SK-N-SH treated with all-trans-retinoic acid at 6 μM for 48 hours (cell line): ENCODE measurements at regions not wholly inside any gene's neighbourhood (a gene's known extent, or its start where the extent isn't known, plus 50 kb on each side); places are given as distances from the start of the nearest gene placed in this dataset.

Experiments used
- ATAC-seq: fragments of 200-7000 bp; cut with Tn5 transposase; 3 replicates; pipeline ENCODE4 v1.9.1; 2020; ENCODE audit warnings: mild to moderate bottlenecking, moderate library complexity
- BACH2 ChIP-seq: fragments of 250-450 bp; sonication (Bioruptor Pico); IDR thresholded peaks from 2 replicates; pipeline ENCODE4 v1.9.0; 2021; ENCODE audit warnings: mild to moderate bottlenecking, borderline replicate concordance
- ESRRG ChIP-seq: fragments of 250-450 bp; sonication (Bioruptor Pico); IDR thresholded peaks from 2 replicates; pipeline ENCODE4 v1.6.1; 2021; ENCODE audit warnings: mild to moderate bottlenecking
- GLIS3 ChIP-seq: fragments of 250-450 bp; sonication (Bioruptor Pico); IDR thresholded peaks from 2 replicates; pipeline ENCODE4 v1.5.0; 2020; ENCODE audit warnings: mild to moderate bottlenecking, moderate library complexity
- ISL1 ChIP-seq: fragments of 250-450 bp; sonication (Bioruptor Pico); IDR thresholded peaks from 2 replicates; pipeline ENCODE4 v2.1.2; 2022; ENCODE audit warnings: mild to moderate bottlenecking, moderate library complexity
- OSR1 ChIP-seq: fragments of 250-450 bp; sonication (Bioruptor Pico); IDR thresholded peaks from 2 replicates; pipeline ENCODE4 v1.8.0; 2022; ENCODE audit warnings: moderate library complexity, mild to moderate bottlenecking, inconsistent platforms
- POU6F1 ChIP-seq: fragments of 250-450 bp; sonication (Bioruptor Pico); IDR thresholded peaks from 2 replicates; pipeline ENCODE4 v1.8.0; 2021; ENCODE audit warnings: low read depth, mild to moderate bottlenecking, moderate library complexity, borderline replicate concordance
- PPARA ChIP-seq: fragments of 250-450 bp; sonication (Bioruptor Pico); IDR thresholded peaks from 2 replicates; pipeline ENCODE4 v1.5.0; 2020; ENCODE audit warnings: mild to moderate bottlenecking, borderline replicate concordance
- RARB ChIP-seq: fragments of 250-450 bp; sonication (Bioruptor Pico); IDR thresholded peaks from 2 replicates; pipeline ENCODE4 v1.8.0; 2021; ENCODE audit warnings: mild to moderate bottlenecking, moderate library complexity
- SNAI2 ChIP-seq: fragments of 250-450 bp; sonication (Bioruptor Pico); IDR thresholded peaks from 2 replicates; pipeline ENCODE4 v1.5.0; 2020; ENCODE audit warnings: mild to moderate bottlenecking, moderate library complexity
- TCF4 ChIP-seq: fragments of 250-450 bp; sonication (Bioruptor Pico); IDR thresholded peaks from 2 replicates; pipeline ENCODE4 v1.8.0; 2021; ENCODE audit warnings: mild to moderate bottlenecking, moderate library complexity, borderline replicate concordance
- TOX ChIP-seq: fragments of 250-450 bp; sonication (Bioruptor Pico); IDR thresholded peaks from 2 replicates; pipeline ENCODE4 v1.8.0; 2021; ENCODE audit warnings: mild to moderate bottlenecking, moderate library complexity, borderline replicate concordance
- ZC3H10 ChIP-seq: fragments of 250-450 bp; sonication (Bioruptor Pico); IDR thresholded peaks from 2 replicates; pipeline ENCODE4 v1.5.1; 2021; ENCODE audit warnings: mild to moderate bottlenecking, moderate library complexity
- ZFP3 ChIP-seq: fragments of 250-450 bp; sonication (Bioruptor Pico); IDR thresholded peaks from 2 replicates; pipeline ENCODE4 v1.5.0; 2020; ENCODE audit warnings: mild to moderate bottlenecking, moderate library complexity
- ZFP30 ChIP-seq: fragments of 450-650 bp; formaldehyde crosslinking; IDR thresholded peaks from 2 replicates; pipeline ENCODE4 v1.5.0; 2022; ENCODE audit warnings: mild to moderate bottlenecking, moderate library complexity
- ZNF565 ChIP-seq: fragments of 450-650 bp; formaldehyde crosslinking; conservative IDR thresholded peaks from 2 replicates; pipeline ENCODE4 v1.5.0; 2020; ENCODE audit warnings: low read depth, mild to moderate bottlenecking, moderate library complexity
- ZNF70 ChIP-seq: fragments of 450-650 bp; formaldehyde crosslinking; IDR thresholded peaks from 2 replicates; pipeline ENCODE4 v1.5.0; 2020; ENCODE audit warnings: mild to moderate bottlenecking, moderate library complexity
- ZNF8 ChIP-seq: fragments of 450-650 bp; formaldehyde crosslinking; IDR thresholded peaks from 2 replicates; pipeline ENCODE4 v1.5.0; 2020; ENCODE audit warnings: mild to moderate bottlenecking, moderate library complexity
- TF ChIP-seq, protein P1 (sequence below): fragments of 250-450 bp; sonication (Bioruptor Pico); IDR thresholded peaks from 2 replicates; pipeline ENCODE4 v1.8.0; 2020; ENCODE audit warnings: mild to moderate bottlenecking, moderate library complexity, borderline replicate concordance
- TF ChIP-seq, protein P2 (sequence below): fragments of 250-450 bp; sonication (Bioruptor Pico); IDR thresholded peaks from 2 replicates; pipeline ENCODE4 v1.5.1; 2021; ENCODE audit warnings: mild to moderate bottlenecking, moderate library complexity
- TF ChIP-seq, protein P3 (sequence below): fragments of 250-450 bp; sonication (Bioruptor Pico); IDR thresholded peaks from 2 replicates; pipeline ENCODE4 v1.5.1; 2020; ENCODE audit warnings: low read depth, mild to moderate bottlenecking, moderate library complexity

GRCh38 chr2:36074008-36074407 is 281.6 kb upstream of the CRIM1 start:
- TF ChIP-seq SNAI2 (CRISPR knock-in tag): no peak
- TF ChIP-seq TCF4 (CRISPR knock-in tag): no peak
- no peak for TF ChIP-seq OSR1 (CRISPR knock-in tag)
- no peak for TF ChIP-seq ZNF8
- TF ChIP-seq ISL1 (CRISPR knock-in tag): no peak
- ATAC-seq: no peak

GRCh38 chr2:36071698-36072097 is 283.9 kb upstream of the CRIM1 start:
- no peak for ATAC-seq
- TF ChIP-seq ZNF565 (CRISPR knock-in tag) (no peak), RARB (CRISPR knock-in tag) (no peak), PPARA (CRISPR knock-in tag) (no peak), ESRRG (CRISPR knock-in tag) (no peak), SNAI2 (CRISPR knock-in tag) (no peak), GLIS3 (CRISPR knock-in tag) (no peak), ZC3H10 (no peak), ISL1 (CRISPR knock-in tag) (no peak)
- TF ChIP-seq, protein P1, sequence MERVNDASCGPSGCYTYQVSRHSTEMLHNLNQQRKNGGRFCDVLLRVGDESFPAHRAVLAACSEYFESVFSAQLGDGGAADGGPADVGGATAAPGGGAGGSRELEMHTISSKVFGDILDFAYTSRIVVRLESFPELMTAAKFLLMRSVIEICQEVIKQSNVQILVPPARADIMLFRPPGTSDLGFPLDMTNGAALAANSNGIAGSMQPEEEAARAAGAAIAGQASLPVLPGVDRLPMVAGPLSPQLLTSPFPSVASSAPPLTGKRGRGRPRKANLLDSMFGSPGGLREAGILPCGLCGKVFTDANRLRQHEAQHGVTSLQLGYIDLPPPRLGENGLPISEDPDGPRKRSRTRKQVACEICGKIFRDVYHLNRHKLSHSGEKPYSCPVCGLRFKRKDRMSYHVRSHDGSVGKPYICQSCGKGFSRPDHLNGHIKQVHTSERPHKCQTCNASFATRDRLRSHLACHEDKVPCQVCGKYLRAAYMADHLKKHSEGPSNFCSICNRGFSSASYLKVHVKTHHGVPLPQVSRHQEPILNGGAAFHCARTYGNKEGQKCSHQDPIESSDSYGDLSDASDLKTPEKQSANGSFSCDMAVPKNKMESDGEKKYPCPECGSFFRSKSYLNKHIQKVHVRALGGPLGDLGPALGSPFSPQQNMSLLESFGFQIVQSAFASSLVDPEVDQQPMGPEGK (CRISPR knock-in tag): no peak
- TF ChIP-seq, protein P2, sequence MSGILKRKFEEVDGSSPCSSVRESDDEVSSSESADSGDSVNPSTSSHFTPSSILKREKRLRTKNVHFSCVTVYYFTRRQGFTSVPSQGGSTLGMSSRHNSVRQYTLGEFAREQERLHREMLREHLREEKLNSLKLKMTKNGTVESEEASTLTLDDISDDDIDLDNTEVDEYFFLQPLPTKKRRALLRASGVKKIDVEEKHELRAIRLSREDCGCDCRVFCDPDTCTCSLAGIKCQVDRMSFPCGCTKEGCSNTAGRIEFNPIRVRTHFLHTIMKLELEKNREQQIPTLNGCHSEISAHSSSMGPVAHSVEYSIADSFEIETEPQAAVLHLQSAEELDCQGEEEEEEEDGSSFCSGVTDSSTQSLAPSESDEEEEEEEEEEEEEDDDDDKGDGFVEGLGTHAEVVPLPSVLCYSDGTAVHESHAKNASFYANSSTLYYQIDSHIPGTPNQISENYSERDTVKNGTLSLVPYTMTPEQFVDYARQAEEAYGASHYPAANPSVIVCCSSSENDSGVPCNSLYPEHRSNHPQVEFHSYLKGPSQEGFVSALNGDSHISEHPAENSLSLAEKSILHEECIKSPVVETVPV (CRISPR knock-in tag): no peak
- TF ChIP-seq, all 23 proteins: peak for 0

DNA sequence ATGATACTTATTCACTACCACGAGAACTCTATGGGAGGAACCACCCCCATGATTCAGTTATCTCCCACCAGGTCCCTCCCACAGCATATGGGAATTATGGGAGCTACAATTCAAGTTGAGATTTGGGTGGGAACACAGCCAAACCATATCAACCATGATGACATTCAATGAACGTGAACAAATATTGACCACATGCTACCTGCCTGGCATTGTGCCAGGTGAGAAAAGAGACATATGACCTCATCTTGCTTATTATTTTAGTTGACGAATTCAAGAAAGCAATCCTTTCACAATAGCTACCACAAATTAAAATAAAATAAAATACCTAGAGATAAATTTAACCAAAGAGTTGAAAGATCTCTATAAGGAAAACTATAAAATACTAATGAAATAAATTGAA is 286.5 kb upstream of the CRIM1 start:
- TF ChIP-seq GLIS3 (CRISPR knock-in tag) (no peak), ZNF8 (no peak), BACH2 (CRISPR knock-in tag) (no peak), PPARA (CRISPR knock-in tag) (no peak)
- no peak for ATAC-seq

GRCh38 chr2:36068086-36068485 is 287.5 kb upstream of the CRIM1 start:
- ATAC-seq: no peak
- no peak for TF ChIP-seq GLIS3 (CRISPR knock-in tag)

- no peak for ATAC-seq
- TF ChIP-seq OSR1 (CRISPR knock-in tag) (no peak), BACH2 (CRISPR knock-in tag) (no peak), RARB (CRISPR knock-in tag) (no peak), ZNF565 (CRISPR knock-in tag) (no peak), ZFP30 (CRISPR knock-in tag) (no peak), ZC3H10 (no peak), TCF4 (CRISPR knock-in tag) (no peak)
- TF ChIP-seq, protein P3, sequence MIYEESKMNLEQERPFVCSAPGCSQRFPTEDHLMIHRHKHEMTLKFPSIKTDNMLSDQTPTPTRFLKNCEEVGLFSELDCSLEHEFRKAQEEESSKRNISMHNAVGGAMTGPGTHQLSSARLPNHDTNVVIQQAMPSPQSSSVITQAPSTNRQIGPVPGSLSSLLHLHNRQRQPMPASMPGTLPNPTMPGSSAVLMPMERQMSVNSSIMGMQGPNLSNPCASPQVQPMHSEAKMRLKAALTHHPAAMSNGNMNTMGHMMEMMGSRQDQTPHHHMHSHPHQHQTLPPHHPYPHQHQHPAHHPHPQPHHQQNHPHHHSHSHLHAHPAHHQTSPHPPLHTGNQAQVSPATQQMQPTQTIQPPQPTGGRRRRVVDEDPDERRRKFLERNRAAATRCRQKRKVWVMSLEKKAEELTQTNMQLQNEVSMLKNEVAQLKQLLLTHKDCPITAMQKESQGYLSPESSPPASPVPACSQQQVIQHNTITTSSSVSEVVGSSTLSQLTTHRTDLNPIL: no peak
- TF ChIP-seq, protein P1 (CRISPR knock-in tag): no peak
Measured at GRCh38 chr2:36060133-36060532, 295.4 kb upstream of the CRIM1 start.

DNA sequence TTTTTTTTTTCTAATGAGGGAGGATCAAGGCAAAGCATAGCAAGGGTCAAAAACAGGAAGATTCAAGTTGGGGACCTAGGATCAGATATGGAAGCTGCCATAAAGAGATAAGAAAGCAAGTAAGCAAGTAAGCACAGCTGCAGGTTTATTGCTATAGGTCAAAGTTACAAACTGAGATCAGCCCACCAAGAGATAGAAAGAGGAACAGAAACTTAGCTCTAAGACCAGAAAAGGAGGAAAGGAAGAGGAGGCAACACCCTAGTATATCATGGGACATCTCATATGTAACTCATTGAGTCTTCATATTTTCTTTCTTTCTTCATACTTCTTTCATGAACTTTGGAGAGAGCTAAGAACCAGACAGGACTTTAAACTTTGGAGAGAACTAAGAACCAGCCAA is 295.9 kb upstream of the CRIM1 start:
- no peak for ATAC-seq
- TF ChIP-seq ZNF8 (no peak), PPARA (CRISPR knock-in tag) (no peak), TOX (CRISPR knock-in tag) (no peak), ZNF70 (CRISPR knock-in tag) (no peak), POU6F1 (CRISPR knock-in tag) (no peak), GLIS3 (CRISPR knock-in tag) (no peak), ISL1 (CRISPR knock-in tag) (no peak), ZFP3 (CRISPR knock-in tag) (no peak), OSR1 (CRISPR knock-in tag) (no peak)
- TF ChIP-seq, protein P1 (CRISPR knock-in tag): no peak
